Astrocyte of the cerebellum (primary cell): ENCODE measurements at regions not wholly inside any gene's neighbourhood (a gene's known extent, or its start where the extent isn't known, plus 50 kb on each side); places are given as distances from the start of the nearest gene placed in this dataset.

Experiments
- DNase-seq: peaks from one replicate; pipeline ENCODE4 v3.0.0-alpha.2; 2011; ENCODE audit warnings: low read depth
- H3K4me3 ChIP-seq: 2 replicates; pipeline ENCODE4 v1.5.1; 2011; ENCODE audit warnings: mild to moderate bottlenecking, low read depth, low read length, moderate library complexity
- CTCF ChIP-seq: IDR thresholded peaks from 2 replicates; pipeline ENCODE4 v1.5.1; 2012; ENCODE audit warnings: low read length, low read depth, moderate library complexity, mild to moderate bottlenecking; ENCODE audit errors: missing control alignments
- in situ Hi-C: cut with HindIII; loops from 2 replicates; pipeline ENCODE4 v1.10.0; 2017; ENCODE audit warnings: low sequenced_read_pairs

- DNase-seq: no peak
- TF ChIP-seq CTCF: no peak
- no peak overlapping the region for H3K4me3 ChIP-seq
- in situ Hi-C loops: no loop called here
Measured at GRCh38 chr7:116310141-116310540, 99.8 kb downstream of the TES start.

GRCh38 chr7:116311259-116311658 lies 100.9 kb downstream of the TES start:
- in situ Hi-C loops: no loop called here
- H3K4me3 ChIP-seq: no peak overlapping the region
- no peak for DNase-seq
- TF ChIP-seq CTCF: no peak

GRCh38 chr7:116311816-116312471 lies 101.6 kb downstream of the TES start:
- in situ Hi-C loops: no loop called here
- DNase-seq: no peak
- H3K4me3 ChIP-seq: no peak overlapping the region
- TF ChIP-seq CTCF: no peak

- no peak for TF ChIP-seq CTCF
- in situ Hi-C loops: no loop called here
- no peak for DNase-seq
- H3K4me3 ChIP-seq: no peak overlapping the region
Measured at GRCh38 chr7:116315293-116315692, 105.0 kb downstream of the TES start.

GRCh38 chr7:116315803-116316202 lies 105.5 kb downstream of the TES start:
- in situ Hi-C loops: no loop called here

GRCh38 chr7:116316838-116317628 lies 106.7 kb downstream of the TES start:
- H3K4me3 ChIP-seq: peak overlapping the region; percentile 7
- peak; percentile 95 for DNase-seq
- in situ Hi-C loops: no loop called here
- TF ChIP-seq CTCF: no peak

More at GRCh38 chr7:116315803-116316202, 105.5 kb downstream of the TES start:
- H3K4me3 ChIP-seq: no peak overlapping the region
- no peak for TF ChIP-seq CTCF
- no peak for DNase-seq
